Suppressor macrophage (primary cell): ENCODE measurements at regions not wholly inside any gene's neighbourhood (a gene's known extent, or its start where the extent isn't known, plus 50 kb on each side); places are given as distances from the start of the nearest gene placed in this dataset.
A peak's percentile ranks its signal among the peaks of the same experiment; 100 is the strongest.
"Not testable (repeated sequence)": the region's sequence is repeated elsewhere in the genome, so short reads cannot be mapped to it uniquely, and the experiment has no call there.

Experiments used
- DNase-seq, 4 experiments: peaks; one replicate each; pipeline ENCODE4 v3.0.0-alpha.2; 2020 to 2022

DNA sequence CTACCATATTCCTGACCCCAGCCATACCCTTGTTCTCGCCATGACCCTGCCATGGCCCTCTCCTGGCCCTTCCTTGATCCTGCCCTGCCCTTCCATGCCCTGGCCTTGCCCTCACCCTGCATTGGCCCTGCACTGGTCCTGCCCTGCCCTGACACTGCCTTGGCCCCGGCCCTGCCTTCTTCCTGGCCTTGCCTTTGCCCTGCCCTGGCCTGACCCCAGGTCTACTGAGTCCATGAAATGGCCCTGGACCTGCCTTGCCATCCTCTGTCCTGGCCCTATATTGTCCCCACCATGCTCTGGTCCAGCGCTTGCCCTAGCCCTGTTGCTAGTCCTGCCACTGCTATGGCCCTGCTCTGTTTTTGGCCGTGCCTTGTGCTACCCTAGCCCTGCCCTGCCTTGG, 536.1 kb downstream of the FOXD4L6 start:
- not testable (repeated sequence) for DNase-seq

GRCh38 chr9:40591915-40592314, 536.6 kb downstream of the FOXD4L6 start:
- DNase-seq: peak in 1 of 4 experiments; percentile 0

DNA sequence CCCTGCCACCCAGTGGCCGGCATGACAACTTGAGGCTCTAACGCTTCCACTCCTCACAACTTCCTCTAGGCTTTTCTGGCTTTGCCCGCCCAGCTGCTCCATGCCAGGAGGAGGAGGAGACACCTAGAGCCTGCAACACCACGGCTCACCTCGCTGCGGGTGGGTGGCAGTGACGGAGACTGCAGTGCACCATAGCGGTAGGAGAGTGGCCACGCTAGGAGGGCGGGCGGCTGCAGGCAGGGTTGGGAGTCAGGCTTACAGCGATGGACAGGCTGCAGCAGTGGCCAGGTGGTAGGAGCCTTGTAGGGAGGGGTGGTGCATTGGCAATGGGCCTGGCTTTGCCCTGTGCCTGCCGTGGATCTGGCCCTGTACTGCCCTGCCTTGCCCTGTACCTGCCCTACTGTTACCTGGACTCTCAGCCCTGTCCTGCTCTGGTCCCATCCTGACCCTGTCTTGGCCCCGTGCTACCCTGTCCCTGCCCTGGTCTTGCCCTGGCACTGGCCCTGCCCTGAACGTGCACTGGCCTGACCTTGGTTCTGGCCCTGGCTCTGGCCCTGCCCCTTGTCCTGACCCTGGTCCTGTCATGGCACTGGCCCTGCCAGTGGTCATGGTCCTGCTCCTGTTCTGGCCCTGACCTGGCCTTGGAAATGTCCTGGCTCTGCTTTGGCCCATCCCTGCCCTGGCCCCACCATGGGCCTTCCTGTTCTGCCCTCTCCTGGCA, 540.8 kb downstream of the FOXD4L6 start:
- not testable (repeated sequence) for DNase-seq

GRCh38 chr9:40584039-40584438, 544.4 kb downstream of the FOXD4L6 start:
- not testable (repeated sequence) for DNase-seq

DNA sequence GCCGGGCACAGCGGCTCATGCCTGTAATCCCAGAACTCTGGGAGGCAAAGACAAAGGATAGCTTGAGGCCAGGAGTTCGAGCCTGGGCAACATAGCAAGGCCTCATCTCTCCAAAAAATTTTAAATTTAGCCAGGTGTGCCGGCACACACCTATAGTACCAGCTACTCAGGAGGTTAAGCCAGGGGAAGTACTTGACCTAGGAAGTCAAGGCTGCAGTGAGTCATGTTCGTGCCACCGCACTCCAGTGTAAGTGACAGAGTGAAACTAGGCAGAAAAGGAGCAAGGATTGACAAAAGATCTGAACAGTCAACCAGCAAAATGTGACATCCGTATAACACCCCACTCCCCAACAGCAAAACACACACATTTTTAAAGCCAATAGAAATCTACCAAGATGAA, 545.3 kb downstream of the FOXD4L6 start:
- not testable (repeated sequence) for DNase-seq

DNA sequence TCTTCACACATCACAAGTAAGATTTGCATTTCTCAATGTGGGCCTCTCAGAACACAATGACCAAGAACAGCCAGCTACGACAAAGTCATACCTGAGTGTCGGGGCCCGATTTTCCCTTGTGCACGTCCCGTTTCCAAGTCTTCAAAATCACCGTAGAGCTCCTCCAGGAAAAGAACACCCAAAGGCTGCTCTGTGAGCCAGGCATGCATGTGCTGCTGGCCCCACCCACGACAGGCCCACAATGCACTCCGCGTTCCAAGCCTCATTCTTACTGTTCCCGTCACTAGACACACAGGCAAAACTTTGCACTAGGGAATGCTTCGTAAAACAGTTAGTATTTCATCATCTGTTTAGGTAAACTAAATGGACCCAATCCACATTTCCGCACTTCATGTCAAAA, 549.6 kb downstream of the FOXD4L6 start:
- not testable (repeated sequence) for DNase-seq
